UCSD-AML1 (cell line): ENCODE measurements at regions not wholly inside any gene's neighbourhood (a gene's known extent, or its start where the extent isn't known, plus 50 kb on each side); places are given as distances from the start of the nearest gene placed in this dataset.

Experiments used
- DNase-seq: peaks from one replicate; lab custom pipeline; 2025; ENCODE audit not compliant: unreplicated experiment; lab: John Stamatoyannopoulos, UW

- no peak for DNase-seq
Observed at GRCh38 chr5:73375191-73375545, 73.4 kb downstream of the FOXD1 start.

GRCh38 chr5:73374520-73375190 lies 73.9 kb downstream of the FOXD1 start:
- no peak for DNase-seq

GRCh38 chr5:73373814-73374510 lies 74.6 kb downstream of the FOXD1 start:
- no peak for DNase-seq

DNA sequence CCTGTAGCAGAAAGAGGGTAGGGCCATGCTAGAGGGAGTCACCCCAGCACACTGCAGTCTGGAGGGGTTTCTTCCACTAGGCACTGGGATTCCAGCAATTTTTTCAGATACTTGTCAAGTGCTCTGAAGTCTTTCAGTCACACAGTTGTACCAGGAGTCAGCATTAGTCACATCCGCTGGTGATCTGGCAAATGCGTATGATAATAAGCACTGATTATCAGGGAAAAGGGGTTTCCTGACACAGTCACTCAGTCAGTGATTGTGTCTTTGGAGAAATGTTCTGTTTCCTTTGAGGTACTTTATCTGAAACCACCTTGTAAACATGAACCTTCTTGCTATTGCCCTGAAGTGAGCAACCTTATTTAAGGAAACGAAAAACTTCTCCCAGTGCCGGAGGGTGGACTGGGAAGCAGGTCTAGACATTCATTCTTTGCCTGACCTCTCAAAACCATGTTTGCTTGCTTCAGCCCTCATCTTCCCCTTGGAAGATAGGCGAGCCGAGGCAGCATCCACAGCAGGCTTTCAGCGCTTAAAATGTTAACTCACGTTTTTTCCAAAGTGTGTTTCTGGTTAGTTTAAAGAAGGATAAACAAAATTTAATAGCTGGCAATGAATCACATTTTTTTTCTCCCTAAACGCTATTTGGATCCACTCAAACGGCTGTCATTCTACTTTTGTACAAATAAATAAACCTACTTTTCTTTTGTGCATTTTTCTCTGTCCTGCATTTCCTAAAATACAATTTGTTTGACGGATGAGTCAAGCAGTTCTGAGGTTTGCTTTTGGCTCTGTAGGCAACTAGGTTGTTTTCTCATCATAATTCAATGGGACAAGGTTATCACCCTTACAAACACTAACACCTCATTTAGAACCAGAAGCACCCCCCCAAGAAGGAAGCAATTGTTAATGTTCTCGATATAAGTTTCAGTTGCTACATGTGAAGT lies 77.7 kb downstream of the FOXD1 start:
- DNase-seq: no peak

DNA sequence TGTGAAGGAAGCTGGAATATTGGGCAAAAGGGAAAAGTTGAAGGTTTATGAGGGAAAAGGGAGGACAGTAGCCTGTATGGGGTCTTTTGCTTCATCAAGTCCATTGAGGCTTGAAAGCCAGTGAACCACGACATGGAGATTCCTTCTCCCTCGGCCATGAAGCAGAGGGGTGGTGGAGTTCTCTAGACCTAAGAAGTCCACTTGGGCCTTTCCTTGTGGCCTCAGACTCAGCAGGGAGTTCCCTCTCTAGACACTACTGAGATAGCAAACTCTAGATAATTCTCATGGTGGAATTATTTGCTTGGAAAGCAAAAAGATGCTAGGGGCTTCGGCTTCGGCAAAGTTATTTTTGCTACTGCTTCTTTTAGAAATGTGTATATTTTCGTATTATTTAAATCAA lies 78.5 kb downstream of the FOXD1 start:
- DNase-seq: no peak

GRCh38 chr5:73369278-73369677 lies 79.3 kb downstream of the FOXD1 start:
- DNase-seq: no peak

GRCh38 chr5:73367650-73368049 lies 80.9 kb downstream of the FOXD1 start:
- DNase-seq: no peak

- no peak for DNase-seq
Observed at GRCh38 chr5:73365990-73366667, 82.4 kb downstream of the FOXD1 start.

GRCh38 chr5:73365301-73365853 lies 83.2 kb downstream of the FOXD1 start:
- DNase-seq: no peak

DNA sequence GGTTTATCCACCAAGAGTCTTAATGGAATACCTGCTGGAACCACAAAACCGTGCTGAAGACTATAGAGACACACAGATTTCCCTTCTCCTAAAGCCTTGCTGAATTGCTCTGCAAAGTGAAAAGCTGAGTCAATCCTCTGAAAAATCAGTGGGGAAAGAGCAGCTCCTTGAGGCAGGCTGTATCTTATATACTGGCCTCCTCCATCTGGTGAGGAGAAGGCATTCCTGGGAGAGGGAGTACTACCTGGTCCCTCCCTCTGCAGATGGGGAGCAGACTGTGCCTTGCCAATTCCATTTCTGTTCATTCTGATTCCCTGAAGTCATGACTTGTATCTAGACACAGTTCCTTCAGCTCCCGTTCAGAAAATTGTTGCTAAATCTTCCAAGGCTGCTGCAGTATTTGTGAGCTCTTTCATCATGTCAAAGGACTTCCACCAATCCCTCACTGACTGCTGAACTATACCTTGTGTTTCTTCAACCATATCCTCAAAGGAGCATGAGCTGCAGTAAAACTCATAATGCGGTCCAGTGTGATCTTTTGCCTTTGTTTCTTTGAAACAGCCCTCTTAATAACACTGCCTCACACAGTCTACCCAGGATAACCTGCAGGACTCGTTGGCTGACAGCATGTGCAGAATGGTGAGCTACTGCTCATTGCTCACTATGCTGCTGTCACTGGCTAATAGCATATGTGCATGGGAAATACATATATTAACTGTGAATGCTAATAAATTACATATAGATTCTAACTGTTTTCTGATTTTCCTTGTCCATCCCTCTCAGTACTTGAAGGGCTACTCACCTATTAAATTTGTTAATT lies 84.5 kb downstream of the FOXD1 start:
- DNase-seq: no peak

DNA sequence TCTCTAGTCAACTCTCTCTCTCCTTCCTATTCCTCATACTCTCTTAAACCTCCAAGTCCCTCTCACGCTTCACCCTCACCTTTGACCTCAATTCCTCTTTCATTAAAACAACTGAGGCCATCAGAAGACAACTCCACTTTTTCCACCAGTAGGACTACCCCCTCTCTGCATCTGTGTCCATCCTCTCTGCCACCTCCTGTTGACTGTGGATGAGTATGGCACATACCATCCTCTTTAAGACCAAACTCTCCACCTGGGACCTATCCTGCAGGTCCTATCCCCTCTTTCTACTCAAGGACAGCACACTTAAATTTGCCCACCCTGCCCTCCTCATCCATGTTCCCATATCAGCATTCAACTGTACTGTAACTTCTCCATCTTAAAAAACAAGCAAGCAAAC lies 89.2 kb downstream of the FOXD1 start:
- no peak for DNase-seq

DNA sequence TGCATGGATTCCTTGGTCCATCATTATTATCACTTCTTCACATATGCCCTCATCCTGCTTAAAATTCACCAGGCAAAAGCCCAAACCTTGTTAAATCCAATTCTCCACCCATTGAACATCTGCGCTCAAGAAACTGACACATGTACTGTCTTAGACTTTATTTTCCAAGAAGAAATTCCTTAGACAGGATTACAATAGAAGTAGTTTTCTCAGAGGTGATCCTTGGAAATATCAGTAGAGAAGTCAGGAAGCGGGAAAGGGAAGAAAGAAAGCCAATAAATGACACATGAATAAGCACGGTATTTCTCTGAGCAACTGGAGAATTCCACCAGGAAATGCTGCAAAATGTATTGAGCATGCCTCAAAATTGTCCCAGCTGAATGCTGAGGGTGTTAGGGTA lies 90.2 kb downstream of the FOXD1 start:
- DNase-seq: no peak

DNA sequence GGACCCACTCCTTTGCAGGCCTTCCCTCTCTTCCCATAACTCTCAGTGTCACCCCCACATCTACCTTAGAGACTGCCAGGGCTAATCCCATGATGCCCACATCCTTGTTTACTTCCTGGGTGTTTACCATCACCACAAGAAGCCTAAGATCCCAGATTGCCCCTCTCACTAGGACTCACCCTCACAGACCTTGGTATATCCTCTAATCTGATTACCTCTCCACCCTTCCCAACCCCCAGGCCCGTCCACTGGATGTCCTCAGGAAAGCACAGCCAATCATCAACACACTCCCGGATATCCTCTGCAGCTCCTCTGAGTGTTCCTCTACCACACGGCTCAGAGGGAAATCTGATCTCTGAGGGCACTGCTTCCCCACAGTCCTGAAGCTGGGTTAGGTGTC lies 91.0 kb downstream of the FOXD1 start:
- DNase-seq: no peak

DNA sequence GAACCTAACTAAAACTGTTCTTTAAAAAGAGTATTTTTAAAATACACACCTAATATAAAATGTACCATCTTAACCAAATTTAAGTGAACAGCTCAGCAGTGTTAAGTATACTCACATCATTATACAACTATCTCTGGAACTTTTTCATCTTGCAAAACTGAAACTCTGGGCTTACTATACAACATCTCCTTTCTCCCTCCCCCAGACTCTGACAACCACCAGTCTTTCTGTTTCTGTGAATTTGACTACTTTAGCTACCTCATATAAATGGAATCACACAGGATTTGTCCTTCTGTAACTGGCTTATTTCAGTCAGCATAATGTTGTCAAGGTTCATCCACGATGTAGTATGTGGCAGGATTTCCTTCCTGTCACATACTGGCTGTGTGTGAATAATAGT lies 93.5 kb downstream of the FOXD1 start:
- DNase-seq: no peak

GRCh38 chr5:73354406-73354805 lies 94.2 kb downstream of the FOXD1 start:
- DNase-seq: no peak

DNA sequence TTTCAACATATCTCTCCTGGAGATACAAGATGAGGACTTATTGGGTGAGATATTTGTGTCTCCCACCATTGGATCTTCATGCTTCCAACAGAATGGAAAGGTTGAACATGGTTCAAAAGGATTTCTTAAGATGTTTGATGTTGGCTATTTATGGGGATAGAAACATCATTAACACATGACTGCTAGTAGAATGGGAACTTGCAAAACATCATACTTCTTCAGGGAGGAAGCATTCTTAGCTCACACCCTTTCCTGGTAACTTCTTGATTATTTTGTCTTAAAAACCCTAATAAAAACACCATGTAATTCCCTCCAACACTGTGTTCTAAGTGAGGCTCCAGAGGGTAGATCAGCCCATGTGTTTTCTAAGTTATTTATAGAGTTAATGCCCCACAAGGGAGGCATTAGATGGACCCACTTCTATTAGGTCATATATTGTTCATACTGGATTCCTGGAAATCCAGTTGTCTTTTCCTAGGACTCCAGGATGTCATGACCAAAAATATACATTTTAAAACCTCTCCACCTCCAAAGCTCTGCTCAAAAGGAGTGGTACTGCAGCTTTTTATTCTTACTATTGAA lies 95.8 kb downstream of the FOXD1 start:
- DNase-seq: no peak

- no peak for DNase-seq
Observed at GRCh38 chr5:73352243-73352642, 96.3 kb downstream of the FOXD1 start.

DNA sequence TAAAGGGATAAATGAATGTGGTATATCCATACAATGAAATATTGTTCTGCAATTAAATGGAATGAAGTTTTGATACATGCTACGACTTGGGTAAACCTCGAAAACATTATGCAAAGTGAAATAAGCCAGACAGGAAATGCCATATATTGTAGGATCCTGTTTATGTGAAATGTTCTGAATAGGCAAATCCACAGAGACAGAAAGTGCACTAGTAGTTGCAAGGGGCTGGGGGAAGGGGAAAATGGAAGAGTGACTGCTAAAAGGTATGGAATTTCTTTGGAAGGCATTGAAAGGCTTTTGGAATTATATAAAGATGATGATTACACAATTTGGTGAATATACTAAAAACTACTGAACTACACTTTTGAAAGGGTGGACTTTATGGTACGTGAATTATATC lies 97.0 kb downstream of the FOXD1 start:
- no peak for DNase-seq

GRCh38 chr5:73346878-73347408 lies 101.6 kb downstream of the FOXD1 start:
- no peak for DNase-seq

- DNase-seq: no peak
Observed at GRCh38 chr5:73344835-73345234, 103.7 kb downstream of the FOXD1 start.
